ENCODE measurements at regions not wholly inside any gene's neighbourhood (a gene's known extent, or its start where the extent isn't known, plus 50 kb on each side); places are given as distances from the start of the nearest gene placed in this dataset.

DNA sequence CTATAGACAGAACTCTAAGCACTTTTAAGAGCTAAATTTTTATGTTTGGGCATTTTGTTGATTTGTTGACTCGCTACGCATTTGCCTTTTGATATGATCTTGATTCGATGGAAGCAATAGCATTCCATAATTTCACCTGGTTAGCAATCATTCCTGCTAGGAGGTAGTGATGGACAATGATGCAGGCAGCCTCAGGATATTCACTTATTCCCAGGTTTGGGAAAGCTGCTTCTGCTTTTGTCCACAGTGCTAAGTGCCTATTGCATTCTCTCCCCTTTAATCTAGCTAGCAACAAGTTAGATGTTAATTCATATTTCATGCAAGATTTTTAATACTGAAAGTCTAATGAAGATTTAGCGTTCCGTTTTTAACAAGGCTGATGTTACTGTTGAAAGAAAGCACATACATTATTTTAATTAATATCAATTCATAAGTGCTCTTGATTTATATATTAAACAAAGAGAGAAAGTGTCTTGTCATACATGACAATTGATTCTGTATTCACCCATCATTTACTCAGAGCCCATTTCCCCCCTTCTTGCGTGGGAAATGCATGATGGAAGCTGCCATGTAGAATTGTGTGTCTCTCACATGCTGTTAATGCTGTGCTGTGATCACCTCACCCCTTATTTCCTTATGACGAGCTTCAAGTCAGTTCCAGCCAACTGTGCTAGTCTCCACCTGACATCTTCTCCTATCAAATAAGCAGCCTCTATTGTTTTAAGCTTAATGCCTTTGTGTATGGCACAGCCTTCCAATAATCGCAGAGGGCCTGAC, 53.0 kb upstream of the TMCO5A start:
- no peak for DNase-seq
- Mint-ChIP-seq H3K27ac (ENCODE audit: unreplicated experiment) (no peak overlapping the region), H3K27me3 (ENCODE audit: unreplicated experiment) (no peaks in the 10 kb centered on the region)

DNA sequence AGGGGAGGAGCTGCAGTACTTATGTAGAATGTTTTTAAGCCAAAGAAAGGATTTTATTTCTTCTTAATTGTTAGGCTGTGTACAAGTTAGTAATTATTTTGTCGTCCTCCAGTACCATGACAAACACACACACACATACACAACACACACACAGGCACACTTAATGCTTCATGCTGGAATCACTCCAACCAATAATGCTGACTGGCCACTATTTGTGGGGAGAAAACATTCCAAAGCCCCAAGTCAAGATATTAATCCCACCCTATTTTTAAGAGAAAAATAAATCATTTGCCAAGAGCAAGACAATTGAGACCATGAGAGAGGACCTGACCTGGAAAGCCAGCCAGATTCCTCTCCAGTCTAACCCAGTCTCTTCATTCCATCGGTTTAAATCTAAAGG, 51.8 kb upstream of the TMCO5A start:
- Mint-ChIP-seq H3K4me3 (ENCODE audit: unreplicated experiment) (no peak overlapping the region), H3K36me3 (ENCODE audit: unreplicated experiment) (no peaks in the 10 kb centered on the region), H3K9me3 (ENCODE audit: unreplicated experiment) (no peaks in the 10 kb centered on the region), H3K27ac (ENCODE audit: unreplicated experiment) (no peak overlapping the region), H3K4me1 (ENCODE audit: low read depth, unreplicated experiment) (peaks cover 11% of the 10 kb centered on the region), H3K27me3 (ENCODE audit: unreplicated experiment) (no peaks in the 10 kb centered on the region)
- DNase-seq, result no peak
- TF ChIP-seq, protein P1, sequence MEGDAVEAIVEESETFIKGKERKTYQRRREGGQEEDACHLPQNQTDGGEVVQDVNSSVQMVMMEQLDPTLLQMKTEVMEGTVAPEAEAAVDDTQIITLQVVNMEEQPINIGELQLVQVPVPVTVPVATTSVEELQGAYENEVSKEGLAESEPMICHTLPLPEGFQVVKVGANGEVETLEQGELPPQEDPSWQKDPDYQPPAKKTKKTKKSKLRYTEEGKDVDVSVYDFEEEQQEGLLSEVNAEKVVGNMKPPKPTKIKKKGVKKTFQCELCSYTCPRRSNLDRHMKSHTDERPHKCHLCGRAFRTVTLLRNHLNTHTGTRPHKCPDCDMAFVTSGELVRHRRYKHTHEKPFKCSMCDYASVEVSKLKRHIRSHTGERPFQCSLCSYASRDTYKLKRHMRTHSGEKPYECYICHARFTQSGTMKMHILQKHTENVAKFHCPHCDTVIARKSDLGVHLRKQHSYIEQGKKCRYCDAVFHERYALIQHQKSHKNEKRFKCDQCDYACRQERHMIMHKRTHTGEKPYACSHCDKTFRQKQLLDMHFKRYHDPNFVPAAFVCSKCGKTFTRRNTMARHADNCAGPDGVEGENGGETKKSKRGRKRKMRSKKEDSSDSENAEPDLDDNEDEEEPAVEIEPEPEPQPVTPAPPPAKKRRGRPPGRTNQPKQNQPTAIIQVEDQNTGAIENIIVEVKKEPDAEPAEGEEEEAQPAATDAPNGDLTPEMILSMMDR (IDR thresholded peaks at IDR 0.05; ENCODE audit: partially characterized antibody, unreplicated experiment), result no peak

More for the DNA sequence above, 53.0 kb upstream of the TMCO5A start:
- H3K9me3 Mint-ChIP-seq (ENCODE audit: unreplicated experiment), result no peaks in the 10 kb centered on the region
- peaks cover 9% of the 10 kb centered on the region for H3K4me1 Mint-ChIP-seq (ENCODE audit: low read depth, unreplicated experiment)
- H3K4me3 Mint-ChIP-seq (ENCODE audit: unreplicated experiment), result no peak overlapping the region
- H3K36me3 Mint-ChIP-seq (ENCODE audit: unreplicated experiment), result no peaks in the 10 kb centered on the region
- TF ChIP-seq, protein P1 (IDR thresholded peaks at IDR 0.05; ENCODE audit: partially characterized antibody, unreplicated experiment), result no peak

Measured in glutamatergic neuron (in vitro differentiated cells).